ENCODE measurements at regions not wholly inside any gene's neighbourhood (a gene's known extent, or its start where the extent isn't known, plus 50 kb on each side); places are given as distances from the start of the nearest gene placed in this dataset.

DNA sequence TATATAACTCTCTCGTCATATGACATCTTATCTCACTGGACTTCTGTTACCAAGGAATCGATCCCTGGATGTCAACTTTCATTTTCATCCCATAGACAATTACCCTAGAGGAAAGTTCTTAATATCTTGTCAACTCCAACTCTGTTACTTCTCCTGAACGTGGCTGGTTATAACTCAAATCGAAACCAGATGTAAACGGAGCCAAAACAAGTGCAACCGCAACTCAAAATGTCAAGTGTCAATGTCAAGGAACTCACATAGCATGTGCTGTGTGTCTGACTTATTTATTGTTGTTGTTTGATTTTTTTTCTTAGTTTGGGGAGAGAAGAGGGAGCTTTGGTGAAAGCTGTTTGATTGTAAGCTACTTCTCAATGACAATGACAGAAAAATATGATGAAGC, 108.6 kb downstream of the VIP start:
- no peak overlapping the region for H4K8ac ChIP-seq (ENCODE audit: low read depth in 2 of 2, low read length in 2 of 2)
- H3K27ac ChIP-seq (ENCODE audit: insufficient read depth, low read length) = no peak overlapping the region
- H3K36me3 ChIP-seq (ENCODE audit: control insufficient read depth, insufficient read depth, low read length) = no peaks in the 10 kb centered on the region
- DNase-seq (no peak), ATAC-seq (ENCODE audit: low read depth) (no peak)
- no peak overlapping the region for H2BK20ac ChIP-seq (ENCODE audit: low read depth, low read length)
- BruUV-seq (replicated peaks) = no TSS peak
- intact Hi-C loops (cut with micrococcal nuclease) = no loop called here
- H3K23ac ChIP-seq (ENCODE audit: low read depth, low read length) = no peak overlapping the region
- H2BK120ac ChIP-seq (ENCODE audit: low read depth, low read length) = no peak overlapping the region
- no peak overlapping the region for H2AFZ ChIP-seq (replicated peaks; ENCODE audit: low read length, poor library complexity)
- TF ChIP-seq, protein P1, sequence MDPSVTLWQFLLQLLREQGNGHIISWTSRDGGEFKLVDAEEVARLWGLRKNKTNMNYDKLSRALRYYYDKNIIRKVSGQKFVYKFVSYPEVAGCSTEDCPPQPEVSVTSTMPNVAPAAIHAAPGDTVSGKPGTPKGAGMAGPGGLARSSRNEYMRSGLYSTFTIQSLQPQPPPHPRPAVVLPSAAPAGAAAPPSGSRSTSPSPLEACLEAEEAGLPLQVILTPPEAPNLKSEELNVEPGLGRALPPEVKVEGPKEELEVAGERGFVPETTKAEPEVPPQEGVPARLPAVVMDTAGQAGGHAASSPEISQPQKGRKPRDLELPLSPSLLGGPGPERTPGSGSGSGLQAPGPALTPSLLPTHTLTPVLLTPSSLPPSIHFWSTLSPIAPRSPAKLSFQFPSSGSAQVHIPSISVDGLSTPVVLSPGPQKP (IDR thresholded peaks at IDR 0.05; ENCODE audit: borderline replicate concordance, low read depth, low read length) = no peak
- TF ChIP-seq MAZ (IDR thresholded peaks at IDR 0.05; ENCODE audit: borderline replicate concordance, low read depth, low read length) = no peak
- no peak overlapping the region for H3K4me2 ChIP-seq (ENCODE audit: low read depth, low read length)
- H3K4ac ChIP-seq (ENCODE audit: low read depth, low read length) = no peak overlapping the region
- WGBS, 2 experiments (ENCODE audit: extremely low coverage in 2 of 2, insufficient read length in 1 of 2) = 89% methylated on average over 3 of the region's 6 CpGs; no CpG with 5 or more reads in 1 of the 2 experiments
- no peak overlapping the region for H3K56ac ChIP-seq (ENCODE audit: extremely low read depth, insufficient read depth, low read length)
- H3K79me1 ChIP-seq (ENCODE audit: low read depth in 1 of 2, low read length in 2 of 2) = no peaks in the 10 kb centered on the region
- ChIA-PET CTCF (no interaction called here), POLR2A (ENCODE audit: unreplicated experiment) (no interaction called here)
- no peak overlapping the region for H3K9ac ChIP-seq (ENCODE audit: low read depth, low read length)
- no peaks in the 10 kb centered on the region; the same call in 1 of the 2 replicates for H3K27me3 ChIP-seq (ENCODE audit: control insufficient read depth, insufficient read depth, low read length)
- no peak overlapping the region for H3K14ac ChIP-seq (replicated peaks; ENCODE audit: low read depth, low read length)
- no peaks in the 10 kb centered on the region for H3K4me1 ChIP-seq (ENCODE audit: control insufficient read depth, insufficient read depth, low read length)
- H3K4me3 ChIP-seq (ENCODE audit: insufficient read depth, low read depth, low read length) = no peak overlapping the region
- H4K20me1 ChIP-seq (ENCODE audit: insufficient read depth, low read length) = no peaks in the 10 kb centered on the region
- in situ Hi-C loops (cut with MboI; ENCODE audit: low sequenced_read_pairs) = loop anchor here (10.0 kb wide), 1 partner anchor 86 kb away; no protein-coding TSS in a partner anchor
- no peak overlapping the region for H4K5ac ChIP-seq (ENCODE audit: low read depth, low read length)
- no peak overlapping the region for H2AK9ac ChIP-seq (replicated peaks; ENCODE audit: low read depth, low read length, poor library complexity)
- no peaks in the 10 kb centered on the region for H3K9me3 ChIP-seq (ENCODE audit: control insufficient read depth, insufficient read depth, low read length)
- H3K9me1 ChIP-seq (ENCODE audit: insufficient read depth, low read length) = no peaks in the 10 kb centered on the region
- no peak overlapping the region for H2BK15ac ChIP-seq (ENCODE audit: low read depth, low read length)
- H2AK5ac ChIP-seq (ENCODE audit: low read depth, low read length) = no peak overlapping the region
- dilution Hi-C loops (cut with HindIII; ENCODE audit: low sequenced_read_pairs, unreplicated experiment) = no loop called here
- H4K91ac ChIP-seq (ENCODE audit: insufficient read depth, low read depth, low read length) = no peak overlapping the region
- no peak overlapping the region for H3K18ac ChIP-seq (ENCODE audit: low read depth, low read length)
- no peak overlapping the region for H2BK5ac ChIP-seq (ENCODE audit: low read depth, low read length, poor library complexity, severe bottlenecking)
